OCI-LY3 (cell line): ENCODE measurements at regions not wholly inside any gene's neighbourhood (a gene's known extent, or its start where the extent isn't known, plus 50 kb on each side); places are given as distances from the start of the nearest gene placed in this dataset.

Experiments used
- H2AFZ ChIP-seq: fragments of 200-600, 300-600 bp; shearing (Covaris generic); 2 replicates; pipeline ENCODE4 v1.6.0; 2014; ENCODE audit warnings: antibody characterized with exemption, low read depth, low read length
- H3K27ac ChIP-seq: fragments of 200-600, 300-600 bp; sonication (generic); 2 replicates; pipeline ENCODE4 v1.5.1; 2014; ENCODE audit warnings: mild to moderate bottlenecking, low read length, moderate library complexity, mixed read lengths
- H3K27me3 ChIP-seq: fragments of 200-600, 300-600 bp; sonication (generic); 2 replicates; pipeline ENCODE4 v1.6.1; 2014; ENCODE audit warnings: low read depth, low read length, mixed read lengths
- H3K36me3 ChIP-seq: fragments of 200-600, 300-600 bp; sonication (generic); replicated peaks from 2 replicates; pipeline ENCODE3; 2014; ENCODE audit warnings: low read depth, low read length, mixed read lengths
- H3K4me1 ChIP-seq: fragments of 300-600, 200-600 bp; sonication (generic); 2 replicates; pipeline ENCODE4 v1.6.1; 2014; ENCODE audit warnings: low read length, mixed read lengths
- H3K4me2 ChIP-seq: fragments of 200-600, 300-600 bp; sonication (generic); 2 replicates; pipeline ENCODE4 v1.6.1; 2014; ENCODE audit warnings: low read length, mixed read lengths
- H3K4me3 ChIP-seq: fragments of 300-600, 200-600 bp; sonication (generic); 2 replicates; pipeline ENCODE4 v1.5.1; 2014; ENCODE audit warnings: antibody characterized with exemption, mild to moderate bottlenecking, low read length, moderate library complexity
- H3K79me2 ChIP-seq: fragments of 300-600, 200-600 bp; shearing (Covaris generic); 2 replicates; pipeline ENCODE4 v1.6.1; 2014; ENCODE audit warnings: mild to moderate bottlenecking, low read length, mixed read lengths
- H3K9ac ChIP-seq: fragments of 300-600, 200-600 bp; shearing (Covaris generic); 2 replicates; pipeline ENCODE4 v1.6.0; 2014; ENCODE audit warnings: mild to moderate bottlenecking, low read length, moderate library complexity
- H3K9me3 ChIP-seq: fragments of 200-600, 300-600 bp; shearing (Covaris generic); 2 replicates; pipeline ENCODE4 v1.6.1; 2014; ENCODE audit warnings: low read length, mixed read lengths; ENCODE audit not compliant: insufficient read depth
- H4K20me1 ChIP-seq: fragments of 200-600, 300-600 bp; sonication (generic); 2 replicates; pipeline ENCODE4 v1.6.1; 2016; ENCODE audit warnings: low read length, mixed read lengths; ENCODE audit not compliant: insufficient read depth
- CTCF ChIP-seq: fragments of 200-600, 300-600 bp; sonication (generic); IDR thresholded peaks from 2 replicates; pipeline ENCODE4 v1.5.1; 2014; ENCODE audit warnings: antibody characterized with exemption, low read length, low read depth
- EZH2phosphoT487 ChIP-seq: fragments of 200-600 bp; shearing (Covaris generic); IDR thresholded peaks from 2 replicates; pipeline ENCODE4 v1.6.1; 2018; ENCODE audit warnings: antibody characterized with exemption, mixed run types, low read depth

GRCh38 chr10:61335359-61335758, 117.8 kb downstream of the TMEM26 start:
- no peaks in the 10 kb centered on the region for H3K36me3 ChIP-seq
- H2AFZ ChIP-seq: no peak overlapping the region
- H3K27me3 ChIP-seq: no peaks in the 10 kb centered on the region
- TF ChIP-seq EZH2phosphoT487 (no peak), CTCF (no peak)
- no peaks in the 10 kb centered on the region for H3K9me3 ChIP-seq
- H3K4me2 ChIP-seq: no peak overlapping the region
- H3K4me3 ChIP-seq: no peak overlapping the region
- peaks cover 9% of the 10 kb centered on the region for H3K4me1 ChIP-seq
- H3K79me2 ChIP-seq: no peaks in the 10 kb centered on the region
- no peaks in the 10 kb centered on the region for H4K20me1 ChIP-seq
- H3K27ac ChIP-seq: no peak overlapping the region
- H3K9ac ChIP-seq: no peak overlapping the region

GRCh38 chr10:61332581-61332980, 120.6 kb downstream of the TMEM26 start:
- Histone ChIP-seq H3K4me2 (no peak overlapping the region), H3K79me2 (no peaks in the 10 kb centered on the region), H3K4me3 (no peak overlapping the region), H4K20me1 (no peaks in the 10 kb centered on the region), H3K36me3 (no peaks in the 10 kb centered on the region), H2AFZ (no peak overlapping the region), H3K27ac (no peak overlapping the region), H3K9me3 (no peaks in the 10 kb centered on the region), H3K9ac (no peak overlapping the region), H3K27me3 (no peaks in the 10 kb centered on the region), H3K4me1 (peaks cover 20% of the 10 kb centered on the region)
- TF ChIP-seq EZH2phosphoT487: no peak
- no peak for TF ChIP-seq CTCF

- Histone ChIP-seq H3K27me3 (no peaks in the 10 kb centered on the region), H4K20me1 (no peaks in the 10 kb centered on the region), H2AFZ (no peak overlapping the region), H3K9me3 (no peaks in the 10 kb centered on the region), H3K9ac (no peak overlapping the region), H3K4me3 (no peak overlapping the region), H3K27ac (peak overlapping the region; percentile 50; the same call in 1 of the 2 replicates), H3K36me3 (no peaks in the 10 kb centered on the region), H3K79me2 (no peaks in the 10 kb centered on the region), H3K4me1 (peaks cover 20% of the 10 kb centered on the region), H3K4me2 (peak overlapping the region; percentile 47)
- no peak for TF ChIP-seq EZH2phosphoT487
- TF ChIP-seq CTCF: no peak
These were observed 122.5 kb downstream of the TMEM26 start for GRCh38 chr10:61330669-61331068.

GRCh38 chr10:61329854-61330253, 123.3 kb downstream of the TMEM26 start:
- TF ChIP-seq CTCF: no peak
- no peak for TF ChIP-seq EZH2phosphoT487
- H3K36me3 ChIP-seq: no peaks in the 10 kb centered on the region
- H4K20me1 ChIP-seq: no peaks in the 10 kb centered on the region
- no peaks in the 10 kb centered on the region for H3K27me3 ChIP-seq
- H2AFZ ChIP-seq: no peak overlapping the region
- peak overlapping the region; percentile 47 for H3K4me2 ChIP-seq
- H3K4me1 ChIP-seq: peaks cover 20% of the 10 kb centered on the region
- no peak overlapping the region for H3K9ac ChIP-seq
- H3K79me2 ChIP-seq: no peaks in the 10 kb centered on the region
- no peak overlapping the region; the same call in 1 of the 2 replicates for H3K4me3 ChIP-seq
- H3K27ac ChIP-seq: peak overlapping the region; percentile 50; the same call in 1 of the 2 replicates
- H3K9me3 ChIP-seq: no peaks in the 10 kb centered on the region
